GM19025 (cell line): ENCODE measurements at regions not wholly inside any gene's neighbourhood (a gene's known extent, or its start where the extent isn't known, plus 50 kb on each side); places are given as distances from the start of the nearest gene placed in this dataset.

Experiments
- ATAC-seq: cut with Tn5 transposase; IDR thresholded peaks from one replicate; pipeline ENCODE4 v1.9.1; 2021; ENCODE audit warnings: mild to moderate bottlenecking, low read depth, moderate library complexity; ENCODE audit not compliant: unreplicated experiment

DNA sequence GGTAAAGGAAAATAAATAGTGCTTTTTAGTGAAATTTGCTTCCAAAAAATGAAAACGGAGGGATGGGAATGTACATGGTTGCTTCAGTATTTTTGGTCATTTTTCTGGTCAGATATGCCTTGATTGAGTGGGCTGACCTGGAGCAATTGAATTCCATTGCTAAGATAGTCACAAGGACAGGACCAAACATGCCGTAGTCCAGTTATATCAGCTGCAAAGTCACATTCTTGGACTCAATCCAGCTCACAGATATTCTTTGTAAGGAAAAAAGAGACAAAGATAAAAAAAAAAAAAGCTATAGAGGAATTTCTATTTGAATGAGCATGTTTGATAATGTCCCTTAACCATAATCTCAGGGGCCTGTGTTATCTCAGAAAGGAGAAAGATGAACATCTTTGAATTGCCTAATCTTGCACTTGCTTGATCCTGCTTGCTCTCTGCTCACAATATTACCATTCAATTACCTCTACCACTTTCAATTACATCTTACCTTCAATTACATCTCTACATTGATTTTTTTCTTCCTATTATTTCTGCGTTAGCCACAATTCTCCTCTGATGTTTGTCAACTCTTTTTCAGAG, 75.4 kb upstream of the PACRGL start:
- ATAC-seq, result no peak

DNA sequence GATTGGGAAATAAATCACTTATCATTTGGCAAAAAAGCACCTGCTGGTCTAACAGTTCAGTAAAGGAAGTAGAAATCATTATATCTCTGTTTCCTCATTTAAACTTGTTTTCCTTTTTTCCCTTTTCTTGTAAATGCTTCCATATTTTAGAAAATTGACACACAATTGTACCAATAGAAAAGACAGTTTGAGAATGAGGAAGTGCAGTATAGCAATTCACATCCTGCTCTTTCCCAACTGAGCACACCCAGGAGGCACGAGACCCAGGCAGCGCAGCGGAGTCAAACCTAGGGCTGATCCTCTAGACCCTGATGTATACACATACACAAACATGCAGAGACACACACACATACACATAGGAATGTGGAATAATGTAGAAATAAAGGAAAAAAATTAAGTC, 74.8 kb upstream of the PACRGL start:
- ATAC-seq, result no peak

DNA sequence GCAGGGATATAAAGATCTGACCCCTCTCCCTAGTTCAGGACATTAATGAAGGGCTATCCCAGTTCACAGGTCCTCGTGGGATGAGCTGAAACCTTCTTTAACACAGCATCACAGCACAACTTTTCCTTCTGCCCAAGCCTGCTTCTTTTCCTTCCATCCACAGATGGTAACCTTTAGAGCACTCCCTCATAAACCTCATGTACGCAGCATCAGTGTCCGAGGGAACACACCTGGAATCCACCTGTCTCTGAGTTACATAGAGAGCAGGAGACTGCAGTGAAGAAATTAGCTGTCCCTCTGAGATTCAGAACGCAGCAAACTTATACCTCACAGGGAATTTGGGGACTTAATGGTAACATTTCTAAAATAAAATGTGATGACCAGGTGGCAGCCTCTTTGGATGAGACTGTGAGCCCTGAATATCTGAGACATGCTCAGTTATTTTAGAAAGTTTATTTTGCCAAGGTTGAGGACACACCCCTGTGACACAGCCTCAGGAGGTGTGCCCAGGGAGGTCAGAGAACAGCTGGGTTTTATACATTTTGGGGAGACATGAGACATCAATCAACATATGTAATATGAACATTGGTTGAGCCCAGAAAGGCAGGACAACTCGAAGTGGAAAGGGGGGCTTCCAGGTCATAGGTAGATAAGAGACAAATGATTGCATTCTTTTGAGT, 73.8 kb upstream of the PACRGL start:
- no peak for ATAC-seq

DNA sequence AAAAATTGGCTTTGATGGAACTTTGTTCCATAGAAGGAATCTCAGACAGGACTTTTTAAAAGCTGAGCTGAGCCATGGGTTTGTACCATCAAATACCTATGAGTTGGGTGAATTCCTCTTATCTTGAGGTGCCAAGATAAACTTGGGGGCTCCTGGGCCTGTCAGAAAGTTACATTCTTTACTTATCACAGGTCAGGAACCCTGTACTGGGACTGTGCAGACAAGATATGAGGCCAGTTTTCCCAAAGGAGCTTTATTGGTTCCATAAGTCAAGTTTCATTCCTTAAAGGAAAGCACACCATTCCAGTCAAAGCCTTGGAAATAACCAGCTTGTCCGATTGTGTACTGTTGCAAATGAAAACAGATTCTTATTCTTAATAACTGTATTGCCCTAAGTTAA, 72.4 kb upstream of the PACRGL start:
- ATAC-seq, result no peak

DNA sequence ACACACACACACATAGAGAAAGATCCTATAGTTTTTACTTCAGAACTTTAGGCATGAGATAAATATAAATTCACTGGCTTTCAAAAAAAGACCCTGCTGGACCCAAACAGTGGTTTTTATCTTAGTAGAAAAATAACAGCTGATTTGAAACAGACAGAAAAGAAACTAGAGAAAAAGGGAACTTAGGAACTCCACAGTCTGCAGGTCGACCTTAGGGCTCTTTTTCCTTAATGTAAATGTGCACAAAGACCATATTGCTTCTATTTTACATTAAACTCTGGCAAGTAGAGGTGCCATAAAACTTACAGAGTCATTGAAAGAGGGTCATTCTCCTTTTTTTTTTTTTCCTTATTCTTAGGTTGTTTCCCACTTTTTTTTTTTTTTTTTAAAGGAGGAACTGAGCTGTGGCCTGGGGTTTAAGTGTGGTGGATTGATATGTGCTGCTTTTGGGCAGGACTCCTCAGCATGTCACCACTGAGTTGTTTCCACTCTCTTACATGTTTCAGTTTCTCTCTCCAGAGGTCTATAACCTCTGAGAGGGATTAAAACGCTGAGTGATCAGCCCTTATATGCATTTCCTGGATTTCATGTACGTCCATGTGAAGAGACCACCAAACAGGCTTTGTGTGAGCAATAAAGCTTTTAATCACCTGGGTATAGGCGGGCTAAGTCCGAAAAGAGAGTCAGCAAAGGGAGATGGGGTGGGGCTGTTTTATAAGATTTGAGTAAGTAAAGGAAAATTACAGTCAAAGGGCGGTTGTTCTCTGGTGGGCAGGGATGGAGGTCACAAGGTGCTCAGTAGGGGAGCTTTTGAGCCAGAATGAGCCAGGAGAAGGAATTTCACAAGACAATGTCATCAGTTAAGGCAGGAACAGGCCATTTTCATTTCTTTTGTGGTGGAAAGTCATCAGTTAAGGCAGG, 70.8 kb upstream of the PACRGL start:
- no peak for ATAC-seq

DNA sequence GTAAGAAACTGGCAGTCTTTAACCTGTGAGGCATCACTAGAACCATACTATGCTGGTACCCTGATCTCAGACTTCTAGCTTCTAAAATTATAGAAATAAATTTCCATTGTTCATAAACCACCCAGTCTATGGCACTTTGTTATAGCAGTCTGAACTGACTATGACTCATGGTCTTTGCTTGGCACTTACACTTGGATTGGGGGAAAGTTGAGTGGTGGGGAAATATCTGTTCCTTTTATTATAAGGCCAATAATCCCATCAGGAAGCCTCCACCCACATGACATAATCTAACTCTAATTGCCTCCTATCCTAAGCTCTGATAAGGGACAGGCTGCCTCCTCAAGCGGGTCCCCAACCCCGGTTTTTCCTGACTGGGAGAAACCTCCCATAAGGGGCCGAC, 61.4 kb upstream of the PACRGL start:
- no peak for ATAC-seq

DNA sequence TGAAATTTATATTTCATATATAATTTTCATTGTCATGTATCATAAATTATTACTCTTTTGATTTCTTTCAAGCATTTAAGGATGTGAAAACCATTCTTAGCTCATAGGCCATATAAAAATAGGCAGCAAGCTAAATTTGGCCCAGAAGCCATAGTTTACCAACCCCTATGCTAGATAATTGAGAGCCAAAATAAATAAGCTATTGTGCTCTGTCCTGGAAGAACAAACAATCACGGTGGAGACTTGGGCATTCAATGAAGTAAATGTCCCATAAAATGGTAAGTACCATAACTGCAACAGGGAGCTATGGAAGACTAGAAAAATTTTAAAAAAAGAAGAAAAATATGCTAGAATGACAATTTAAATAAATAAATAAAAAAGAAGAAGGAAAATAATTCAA, 60.9 kb upstream of the PACRGL start:
- no peak for ATAC-seq

DNA sequence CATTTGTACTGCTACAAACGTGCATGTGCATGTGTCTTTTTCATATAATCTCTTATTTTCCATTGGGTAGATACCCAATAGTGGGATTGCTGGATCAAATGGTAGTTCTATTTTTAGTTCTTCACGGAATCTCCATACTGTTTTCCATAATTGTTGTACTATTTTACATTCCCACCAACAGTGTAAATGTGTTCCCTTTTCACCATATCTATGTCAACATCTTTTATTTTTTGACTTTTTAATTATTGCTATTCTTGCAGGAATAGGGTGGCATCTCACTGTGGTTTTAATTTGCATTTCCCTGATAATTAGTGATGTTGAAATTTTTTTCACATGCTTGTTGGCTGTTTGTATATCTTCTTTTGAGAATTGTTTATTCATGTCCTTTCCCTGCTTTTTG, 59.3 kb upstream of the PACRGL start:
- no peak for ATAC-seq

DNA sequence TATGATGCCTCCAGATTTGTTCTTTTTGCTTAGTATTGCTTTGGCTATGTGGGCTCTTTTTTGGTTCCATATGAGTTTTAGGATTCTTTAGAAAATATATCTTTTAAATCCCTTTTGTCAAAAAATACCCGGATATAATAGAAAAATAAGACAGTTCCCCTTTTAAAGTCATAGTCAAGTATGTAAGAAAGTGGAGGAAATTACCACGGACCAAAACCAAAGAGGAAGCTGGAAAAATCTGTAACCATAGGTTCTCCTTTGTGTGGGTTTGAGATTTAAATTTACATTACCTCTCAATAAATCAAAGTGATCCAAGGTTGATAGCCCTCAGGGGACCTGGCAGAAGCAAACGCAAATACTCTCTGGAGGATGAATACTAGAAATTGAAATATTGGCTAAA, 58.3 kb upstream of the PACRGL start:
- ATAC-seq, result no peak

DNA sequence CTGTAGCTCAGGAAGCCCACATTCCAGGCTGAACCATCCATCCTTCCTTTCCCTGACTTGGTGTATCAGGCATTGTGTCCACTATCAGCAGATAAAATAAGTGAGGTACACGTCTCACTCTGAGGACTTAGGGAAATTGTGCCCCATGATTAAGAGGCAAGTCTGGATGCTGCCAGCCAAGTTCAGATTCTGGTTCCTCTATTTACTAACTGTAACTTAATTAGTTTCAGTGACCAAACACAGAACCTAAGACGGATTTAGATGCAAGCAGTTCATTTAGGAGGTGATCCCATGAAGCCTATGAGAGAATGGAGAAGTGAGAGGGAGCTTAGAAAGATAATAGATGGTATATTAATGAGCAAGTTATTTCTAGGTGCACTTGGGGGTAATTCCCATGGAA, 56.6 kb upstream of the PACRGL start:
- ATAC-seq, result no peak

DNA sequence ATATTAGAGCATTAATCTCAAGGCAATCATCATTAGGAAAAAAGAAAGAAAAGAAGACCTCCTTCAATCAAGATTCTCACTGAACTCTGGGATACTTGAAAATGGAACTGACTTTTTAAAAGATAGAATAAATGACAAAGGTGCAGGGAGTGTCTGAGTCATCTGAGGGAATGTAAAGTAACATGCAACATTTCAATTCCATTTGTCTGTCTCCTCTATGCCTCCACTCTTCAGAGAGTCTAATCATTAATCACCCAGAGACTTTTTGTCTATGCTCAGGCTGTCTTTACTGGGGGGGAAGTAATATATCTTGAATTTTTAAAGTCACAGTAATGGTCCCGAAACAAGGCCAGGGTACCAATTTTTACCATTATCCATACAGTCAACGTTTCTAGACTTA, 55.0 kb upstream of the PACRGL start:
- no peak for ATAC-seq

DNA sequence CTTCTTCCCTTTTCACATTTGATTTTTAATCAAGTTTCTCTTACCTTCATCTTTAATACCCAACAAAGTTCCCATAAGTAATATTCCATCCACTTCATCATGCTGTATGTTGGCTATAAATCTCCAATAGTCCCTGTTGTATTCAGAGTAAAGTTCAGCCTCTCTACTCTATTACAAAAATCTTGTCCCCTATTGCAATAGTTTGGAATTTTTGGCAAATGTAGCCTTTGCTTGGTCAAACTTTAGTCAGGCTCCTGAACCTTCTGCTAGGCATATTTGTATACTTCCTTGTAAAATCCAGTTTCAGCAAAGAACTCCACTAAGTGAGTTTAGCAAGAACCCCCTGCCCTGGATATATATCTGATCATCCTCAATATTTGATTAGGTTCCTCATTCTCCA, 54.0 kb upstream of the PACRGL start:
- no peak for ATAC-seq
